ENCODE measurements at regions not wholly inside any gene's neighbourhood (a gene's known extent, or its start where the extent isn't known, plus 50 kb on each side); places are given as distances from the start of the nearest gene placed in this dataset.

DNA sequence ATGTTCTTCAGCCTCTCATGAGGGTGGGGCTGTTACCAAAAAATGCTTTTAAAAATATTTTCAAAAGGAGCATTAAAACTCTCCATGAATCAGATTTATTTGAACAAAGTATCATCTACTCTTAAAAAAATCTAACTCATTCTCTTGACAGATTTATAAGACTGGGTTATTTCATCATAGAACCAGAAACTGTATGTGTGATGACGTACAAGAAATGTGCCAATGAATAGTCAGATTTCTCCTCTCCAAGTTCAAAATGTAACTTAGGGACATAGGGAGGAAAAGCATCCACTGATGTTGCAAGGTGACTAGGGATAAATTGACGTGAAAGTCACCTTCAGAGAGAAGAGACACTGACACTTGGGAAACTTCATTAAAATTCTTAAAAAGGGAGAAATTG lies 89.1 kb upstream of the CLNK start:
- Histone ChIP-seq H3K4me2 (no peak overlapping the region), H3K4me1 (replicated peaks; ENCODE audit: insufficient read depth) (no peaks in the 10 kb centered on the region), H2AFZ (no peak overlapping the region), H3K27me3 (ENCODE audit: insufficient read depth, low read depth) (no peaks in the 10 kb centered on the region), H3K36me3 (ENCODE audit: low read depth) (no peaks in the 10 kb centered on the region), H4K20me1 (ENCODE audit: insufficient read depth) (no peaks in the 10 kb centered on the region), H3K9me2 (ENCODE audit: insufficient read depth) (no peaks in the 10 kb centered on the region), H3K4me3 (no peak overlapping the region), H3F3A (ENCODE audit: insufficient read depth, low read depth) (no peaks in the 10 kb centered on the region), H3K27ac (no peak overlapping the region), H3K79me2 (ENCODE audit: low read depth) (no peaks in the 10 kb centered on the region), H3K9me3 (ENCODE audit: insufficient read depth, low read depth) (no peaks in the 10 kb centered on the region)
- no TSS peak for BruUV-seq (replicated peaks)
- DNase-seq = no peak
- intact Hi-C loops (cut with micrococcal nuclease; ENCODE audit: unreplicated experiment) = no loop called here
- CTCF ChIA-PET = no interaction called here
- POLR2A ChIA-PET (ENCODE audit: unreplicated experiment) = no interaction called here
- TF ChIP-seq EZH2 (IDR thresholded peaks at IDR 0.05; ENCODE audit: low read depth) (no peak), CTCF (conservative IDR thresholded peaks at IDR 0.05) (no peak)

DNA sequence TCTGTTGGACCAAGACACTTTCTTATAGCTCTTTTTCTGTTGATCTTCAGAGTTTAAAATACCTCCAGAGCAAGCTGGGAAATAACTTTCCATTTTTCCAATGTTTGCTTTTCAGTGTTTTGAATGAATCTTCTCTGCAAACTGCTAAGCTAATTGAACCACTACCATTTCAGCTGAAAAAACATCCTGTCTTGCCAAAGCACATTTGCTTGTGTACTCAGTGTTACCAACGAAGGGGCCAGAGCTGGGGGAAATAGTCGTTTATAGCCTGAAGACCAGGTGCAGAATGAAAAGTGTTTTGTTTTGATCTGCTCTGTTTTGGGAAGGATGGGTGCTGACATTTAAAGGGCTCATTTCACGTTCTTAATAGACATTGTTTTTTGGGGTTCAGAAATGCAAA lies 88.4 kb upstream of the CLNK start:
- Histone ChIP-seq H3K4me2 (no peak overlapping the region), H3K9me3 (ENCODE audit: insufficient read depth, low read depth) (no peaks in the 10 kb centered on the region), H3K79me2 (ENCODE audit: low read depth) (no peaks in the 10 kb centered on the region), H3K36me3 (ENCODE audit: low read depth) (no peaks in the 10 kb centered on the region), H3K27ac (no peak overlapping the region), H3K4me3 (no peak overlapping the region), H2AFZ (no peak overlapping the region), H3K9me2 (ENCODE audit: insufficient read depth) (no peaks in the 10 kb centered on the region), H3K4me1 (replicated peaks; ENCODE audit: insufficient read depth) (no peaks in the 10 kb centered on the region), H3K27me3 (ENCODE audit: insufficient read depth, low read depth) (no peaks in the 10 kb centered on the region), H3F3A (ENCODE audit: insufficient read depth, low read depth) (no peaks in the 10 kb centered on the region), H4K20me1 (ENCODE audit: insufficient read depth) (no peaks in the 10 kb centered on the region)
- no TSS peak for BruUV-seq (replicated peaks)
- ChIA-PET POLR2A (ENCODE audit: unreplicated experiment) (no interaction called here), CTCF (no interaction called here)
- no peak for DNase-seq
- TF ChIP-seq EZH2 (IDR thresholded peaks at IDR 0.05; ENCODE audit: low read depth) (no peak), CTCF (conservative IDR thresholded peaks at IDR 0.05) (no peak)
- intact Hi-C loops (cut with micrococcal nuclease; ENCODE audit: unreplicated experiment) = no loop called here

- no peak for TF ChIP-seq EZH2 (IDR thresholded peaks at IDR 0.05; ENCODE audit: low read depth)
- no peak for TF ChIP-seq CTCF (conservative IDR thresholded peaks at IDR 0.05)
- POLR2A ChIA-PET (ENCODE audit: unreplicated experiment) = no interaction called here
- Histone ChIP-seq H3K9me3 (ENCODE audit: insufficient read depth, low read depth) (no peaks in the 10 kb centered on the region), H3K27ac (no peak overlapping the region), H3K4me2 (no peak overlapping the region), H2AFZ (no peak overlapping the region), H3F3A (ENCODE audit: insufficient read depth, low read depth) (no peaks in the 10 kb centered on the region), H3K27me3 (ENCODE audit: insufficient read depth, low read depth) (no peaks in the 10 kb centered on the region), H3K9me2 (ENCODE audit: insufficient read depth) (no peaks in the 10 kb centered on the region), H3K4me3 (no peak overlapping the region), H3K36me3 (ENCODE audit: low read depth) (no peaks in the 10 kb centered on the region), H3K79me2 (ENCODE audit: low read depth) (no peaks in the 10 kb centered on the region), H4K20me1 (ENCODE audit: insufficient read depth) (no peaks in the 10 kb centered on the region), H3K4me1 (replicated peaks; ENCODE audit: insufficient read depth) (no peaks in the 10 kb centered on the region)
- CTCF ChIA-PET = no interaction called here
- no TSS peak for BruUV-seq (replicated peaks)
- DNase-seq = no peak
- intact Hi-C loops (cut with micrococcal nuclease; ENCODE audit: unreplicated experiment) = no loop called here
Observed at GRCh38 chr4:10765386-10765785, 80.8 kb upstream of the CLNK start.
